ENCODE measurements at regions not wholly inside any gene's neighbourhood (a gene's known extent, or its start where the extent isn't known, plus 50 kb on each side); places are given as distances from the start of the nearest gene placed in this dataset.
"Not testable (repeated sequence)": the region's sequence is repeated elsewhere in the genome, so short reads cannot be mapped to it uniquely, and the experiment has no call there.

DNA sequence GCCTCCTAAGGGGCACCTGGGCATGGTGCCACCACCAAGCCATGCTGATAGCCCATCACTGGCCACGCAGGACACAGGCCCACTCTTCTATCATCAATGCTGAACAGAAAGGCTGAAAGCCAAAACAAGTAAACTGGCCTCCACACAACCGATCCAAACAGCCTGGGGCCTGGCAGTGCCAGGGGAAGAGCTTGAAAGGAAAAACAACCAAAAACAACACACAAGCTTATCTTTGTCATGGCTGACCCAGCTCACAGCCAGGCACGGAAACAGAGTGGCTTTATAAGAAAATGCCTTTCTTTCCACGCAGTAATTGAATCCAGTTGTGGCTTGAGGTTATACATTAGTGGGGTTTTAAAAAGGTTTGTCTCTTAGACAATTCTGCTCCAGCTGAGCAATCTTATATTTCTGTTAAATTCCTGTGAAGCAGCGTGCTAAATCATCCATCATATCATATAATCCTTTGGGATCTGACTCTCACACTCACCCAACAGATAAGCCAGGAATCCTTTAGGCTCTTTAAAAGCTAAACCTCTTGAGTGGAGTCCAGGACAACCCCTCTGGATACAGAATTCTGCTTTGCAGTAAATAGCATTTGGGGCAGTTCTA, 65.4 kb upstream of the SLC22A16 start:
- H3K4me2 ChIP-seq (ENCODE audit: control insufficient read depth, extremely low read depth, insufficient read depth, low read depth, low read length) = no peak overlapping the region
- H3K9me3 ChIP-seq (ENCODE audit: control insufficient read depth, low read depth, low read length) = peaks cover 11% of the 10 kb centered on the region
- H3K4me3 ChIP-seq (ENCODE audit: control insufficient read depth in 2 of 3, extremely low read depth in 1 of 3, insufficient read depth in 2 of 3, low read depth in 1 of 3, low read length in 3 of 3) = no peak overlapping the region
- no peak for DNase-seq (ENCODE audit: low read depth, low spot score)
- no peaks in the 10 kb centered on the region for H3K36me3 ChIP-seq (ENCODE audit: control insufficient read depth in 2 of 2, extremely low read depth in 1 of 2, insufficient read depth in 2 of 2, low read length in 2 of 2)
- no peak overlapping the region for H3K9ac ChIP-seq (ENCODE audit: control insufficient read depth, extremely low read depth, insufficient read depth, low read length)
- TF ChIP-seq EZH2 (IDR thresholded peaks at IDR 0.05; ENCODE audit: low read length) (no peak), CTCF (optimal IDR thresholded peaks at IDR 0.05 in 1 of 3, IDR thresholded peaks at IDR 0.05 in 1 of 3, conservative IDR thresholded peaks at IDR 0.05 in 1 of 3; ENCODE audit: extremely low read depth in 1 of 3, insufficient read depth in 2 of 3, low read length in 3 of 3) (no peak)
- FAIRE-seq = no peak
- H2AFZ ChIP-seq (ENCODE audit: control insufficient read depth, low read length) = no peak overlapping the region
- no peaks in the 10 kb centered on the region for H3K27me3 ChIP-seq (ENCODE audit: control insufficient read depth, extremely low read depth, insufficient read depth, low read length)
- H3K27ac ChIP-seq (ENCODE audit: control insufficient read depth, insufficient read depth, low read length) = no peak overlapping the region
- dilution Hi-C loops (cut with MboI; ENCODE audit: extremely low pct_ligation_motif_present, low sequenced_read_pairs) = no loop called here
- H3K4me1 ChIP-seq (ENCODE audit: control insufficient read depth, extremely low read depth, insufficient read depth, low read length) = peaks cover 39% of the 10 kb centered on the region
- no peaks in the 10 kb centered on the region for H4K20me1 ChIP-seq (ENCODE audit: control insufficient read depth, extremely low read depth, insufficient read depth, low read length)
- H3K9me1 ChIP-seq (ENCODE audit: control insufficient read depth, extremely low read depth, insufficient read depth, low read length) = no peaks in the 10 kb centered on the region
- H3K79me2 ChIP-seq (ENCODE audit: control insufficient read depth, insufficient read depth, low read length) = no peaks in the 10 kb centered on the region

DNA sequence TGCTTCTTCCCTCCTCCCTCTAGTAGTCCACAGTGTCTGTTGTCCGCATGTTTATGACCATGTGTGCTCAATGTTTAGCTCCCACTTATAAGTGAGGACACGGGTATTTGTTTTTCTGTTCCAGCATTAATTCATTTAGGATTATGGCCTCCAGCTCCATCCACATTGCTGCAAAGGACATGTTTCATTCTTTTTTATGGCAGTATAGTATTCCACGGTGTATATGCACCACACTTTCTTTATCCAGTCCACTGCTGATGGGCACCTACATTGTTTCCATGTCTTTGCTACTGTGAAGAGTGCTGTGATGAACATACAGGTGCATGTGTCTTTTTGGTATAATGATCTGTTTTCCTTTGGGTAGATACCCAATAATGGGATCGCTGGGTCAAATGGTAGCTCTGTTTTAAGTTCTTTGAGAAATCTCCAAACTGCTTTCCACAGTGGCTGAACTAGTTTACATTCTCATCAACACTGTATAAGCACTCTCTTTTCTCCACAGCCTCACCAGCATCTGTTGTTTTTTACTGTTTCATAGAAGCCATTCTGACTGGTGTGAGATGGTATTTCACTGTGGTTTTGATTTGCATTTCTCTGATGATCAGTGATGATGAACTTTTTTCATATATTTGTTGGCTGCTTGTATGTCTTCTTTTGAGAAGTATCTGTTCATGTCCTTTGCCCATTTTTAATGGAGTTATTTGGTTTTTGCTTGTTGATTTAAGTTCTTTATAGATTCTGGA, 63.0 kb upstream of the SLC22A16 start:
- dilution Hi-C loops (cut with MboI; ENCODE audit: extremely low pct_ligation_motif_present, low sequenced_read_pairs) = loop anchor here (10.0 kb wide), 2 partner anchors 135 to 335 kb away; partner anchors contain the start of gene AMD1
- not testable (repeated sequence) for H3K9ac ChIP-seq (ENCODE audit: control insufficient read depth, extremely low read depth, insufficient read depth, low read length); H3K9me1 ChIP-seq (ENCODE audit: control insufficient read depth, extremely low read depth, insufficient read depth, low read length); DNase-seq (ENCODE audit: low read depth, low spot score); FAIRE-seq; H3K27ac ChIP-seq (ENCODE audit: control insufficient read depth, insufficient read depth, low read length); H2AFZ ChIP-seq (ENCODE audit: control insufficient read depth, low read length); H3K4me2 ChIP-seq (ENCODE audit: control insufficient read depth, extremely low read depth, insufficient read depth, low read depth, low read length); H3K27me3 ChIP-seq (ENCODE audit: control insufficient read depth, extremely low read depth, insufficient read depth, low read length); H4K20me1 ChIP-seq (ENCODE audit: control insufficient read depth, extremely low read depth, insufficient read depth, low read length); H3K4me3 ChIP-seq (ENCODE audit: control insufficient read depth in 2 of 3, extremely low read depth in 1 of 3, insufficient read depth in 2 of 3, low read depth in 1 of 3, low read length in 3 of 3); H3K79me2 ChIP-seq (ENCODE audit: control insufficient read depth, insufficient read depth, low read length); H3K36me3 ChIP-seq (ENCODE audit: control insufficient read depth in 2 of 2, extremely low read depth in 1 of 2, insufficient read depth in 2 of 2, low read length in 2 of 2)
- Histone ChIP-seq H3K4me1 (ENCODE audit: control insufficient read depth, extremely low read depth, insufficient read depth, low read length) (peaks cover 37% of the 10 kb centered on the region), H3K9me3 (ENCODE audit: control insufficient read depth, low read depth, low read length) (peaks cover 13% of the 10 kb centered on the region)

All from keratinocyte (primary cell).